HCT116 (cell line): ENCODE measurements at regions not wholly inside any gene's neighbourhood (a gene's known extent, or its start where the extent isn't known, plus 50 kb on each side); places are given as distances from the start of the nearest gene placed in this dataset.

Experiments used
- ATAC-seq: fragments of 200-7000 bp; cut with Tn5 transposase; 2 replicates; pipeline ENCODE4 v1.9.1; 2020; ENCODE audit warnings: mild to moderate bottlenecking, moderate library complexity
- BruUV-seq: library from RNA; stranded (reverse); fragments of 400-500 nt; replicated peaks from 2 replicates; lab custom pipeline; 2021; lab: Mats Ljungman, UMichigan
- CTCF ChIA-PET: fragments of 300-600 bp; sonication (Branson Sonifier 250); formaldehyde crosslinking; loops from one replicate; lab custom pipeline; 2021; ENCODE audit warnings: antibody characterized with exemption; lab: Charles Lee
- POLR2A ChIA-PET: fragments of 300-600, 350-600 bp; sonication (Branson Sonifier 250); formaldehyde crosslinking; loops from one replicate; lab custom pipeline; 2021; ENCODE audit warnings: antibody characterized with exemption; lab: Charles Lee
- RAD21 ChIA-PET, 2 experiments: fragments of 300-600 bp; sonication (Branson Sonifier 250); formaldehyde crosslinking; loops; one replicate each; lab custom pipeline; 2023; ENCODE audit warnings: low total read pairs in 2 of 2; ENCODE audit not compliant: uncharacterized antibody in 2 of 2, unreplicated experiment in 2 of 2, low non-redundant PET in 1 of 2; lab: Charles Lee
- DNase-seq: peaks from one replicate; pipeline ENCODE4 v3.0.0-alpha.2; 2010; ENCODE audit warnings: low read depth, low spot score
- H2AFZ ChIP-seq: fragments of 200-600 bp; shearing (Covaris generic), sonication (generic); 2 replicates; pipeline ENCODE4 v1.6.1; 2017; ENCODE audit warnings: low read depth, mixed run types, mixed read lengths, antibody characterized with exemption, low read length; ENCODE audit not compliant: poor library complexity, severe bottlenecking
- H3K27ac ChIP-seq: 2 replicates; pipeline ENCODE4 v1.5.1; 2012; ENCODE audit warnings: low read depth, low read length
- H3K27me3 ChIP-seq: fragments of 200-600 bp; sonication (generic); 2 replicates; pipeline ENCODE4 v1.6.1; 2016; ENCODE audit warnings: mixed run types, low read length, mixed read lengths; ENCODE audit not compliant: insufficient read depth
- H3K36me3 ChIP-seq, 2 experiments: fragments of 200-500 bp in 1 of 2; fragments of 200-600 bp in 1 of 2; sonication (Bioruptor generic) in 1 of 2; sonication (generic) in 1 of 2; 2 replicates each; pipeline versions ENCODE4 v1.5.1 to v1.6.1; 2014 to 2016; ENCODE audit warnings: low read length in 2 of 2, inconsistent platforms in 1 of 2, mixed read lengths in 1 of 2, mixed run types in 1 of 2; ENCODE audit not compliant: insufficient read depth in 2 of 2, control insufficient read depth in 1 of 2
- H3K4me1 ChIP-seq, 2 experiments: fragments of 200-600 bp in 1 of 2; sonication (generic) in 1 of 2; 2 replicates each; pipeline versions ENCODE4 v1.5.1 to v1.6.1; 2012 to 2017; ENCODE audit warnings: low read length in 2 of 2, inconsistent platforms in 1 of 2, mild to moderate bottlenecking in 1 of 2, mixed read lengths in 1 of 2, mixed run types in 1 of 2, moderate library complexity in 1 of 2; ENCODE audit not compliant: insufficient read depth in 2 of 2, control insufficient read depth in 1 of 2
- H3K4me2 ChIP-seq: fragments of 200-600 bp; sonication (generic); 2 replicates; pipeline ENCODE4 v1.6.1; 2017; ENCODE audit warnings: mixed run types, low read length, mixed read lengths
- H3K4me3 ChIP-seq, 2 experiments: fragments of 200-600 bp in 1 of 2; sonication (generic) in 1 of 2; replicated peaks in 1 of 2; 2 replicates each; pipeline ENCODE4 v1.5.1; 2011 to 2016; ENCODE audit warnings: low read length in 2 of 2, control low read depth in 1 of 2, low read depth in 1 of 2, mild to moderate bottlenecking in 1 of 2, mixed read lengths in 1 of 2, mixed run types in 1 of 2
- H3K79me2 ChIP-seq: fragments of 200-600 bp; sonication (generic); 2 replicates; pipeline ENCODE4 v1.6.1; 2017; ENCODE audit warnings: mild to moderate bottlenecking, mixed run types, low read length, moderate library complexity, mixed read lengths; ENCODE audit not compliant: insufficient read depth
- H3K9ac ChIP-seq: fragments of 200-600 bp; sonication (generic); 2 replicates; pipeline ENCODE4 v1.6.1; 2016; ENCODE audit warnings: low read length, mixed read lengths
- H3K9me2 ChIP-seq: fragments of 200-600 bp; sonication (generic), shearing (Covaris generic); 2 replicates; pipeline ENCODE4 v1.6.1; 2017; ENCODE audit warnings: mixed run types, mild to moderate bottlenecking, moderate library complexity; ENCODE audit not compliant: insufficient read depth
- H3K9me3 ChIP-seq, 2 experiments: fragments of 200-500 bp in 1 of 2; fragments of 200-600 bp in 1 of 2; sonication (Bioruptor generic) in 1 of 2; sonication (generic) in 1 of 2; 2 replicates each; pipeline ENCODE4 v1.6.1; 2014 to 2017; ENCODE audit warnings: low read length in 2 of 2, mixed read lengths in 2 of 2, inconsistent platforms in 1 of 2, low read depth in 1 of 2, mild to moderate bottlenecking in 1 of 2, mixed run types in 1 of 2, moderate library complexity in 1 of 2; ENCODE audit not compliant: control insufficient read depth in 1 of 2, insufficient read depth in 1 of 2
- H4K20me1 ChIP-seq: fragments of 200-600 bp; sonication (generic), shearing (Covaris generic); 2 replicates; pipeline ENCODE4 v1.6.1; 2017; ENCODE audit warnings: mixed run types, mild to moderate bottlenecking, moderate library complexity; ENCODE audit not compliant: insufficient read depth
- CEBPB ChIP-seq: IDR thresholded peaks from 2 replicates; pipeline ENCODE4 v1.6.1; 2012; ENCODE audit warnings: low read depth
- EGR1 ChIP-seq: IDR thresholded peaks from 2 replicates; pipeline ENCODE4 v1.6.1; 2012; ENCODE audit warnings: low read depth
- ELF1 ChIP-seq: IDR thresholded peaks from 2 replicates; pipeline ENCODE4 v1.6.1; 2012; ENCODE audit warnings: low read depth, borderline replicate concordance
- EZH2 ChIP-seq: fragments of 200-600 bp; sonication (generic); IDR thresholded peaks from 2 replicates; pipeline ENCODE4 v1.6.1; 2017; ENCODE audit warnings: antibody characterized with exemption, mixed run types
- FOSL1 ChIP-seq: IDR thresholded peaks from 2 replicates; pipeline ENCODE4 v1.6.1; 2012; ENCODE audit warnings: low read depth
- POLR2A ChIP-seq: IDR thresholded peaks from 2 replicates; pipeline ENCODE4 v1.7.0; 2011; ENCODE audit warnings: borderline replicate concordance; ENCODE audit not compliant: insufficient read depth, insufficient read length; ENCODE audit errors: extremely low read depth
- POLR2AphosphoS5 ChIP-seq: IDR thresholded peaks from 2 replicates; pipeline ENCODE4 v1.6.1; 2011; ENCODE audit warnings: mild to moderate bottlenecking, low read depth, low read length, moderate library complexity
- RAD21 ChIP-seq: IDR thresholded peaks from 2 replicates; pipeline ENCODE4 v1.6.1; 2012; ENCODE audit warnings: low read depth, mild to moderate bottlenecking
- SIN3A ChIP-seq: IDR thresholded peaks from 2 replicates; pipeline ENCODE4 v1.6.1; 2012; ENCODE audit warnings: low read depth
- SP1 ChIP-seq: IDR thresholded peaks from 2 replicates; pipeline ENCODE4 v1.6.1; 2012; ENCODE audit warnings: low read depth
- SRF ChIP-seq: IDR thresholded peaks from 2 replicates; pipeline ENCODE4 v1.6.1; 2012; ENCODE audit warnings: low read depth
- TCF7L2 ChIP-seq: IDR thresholded peaks from 2 replicates; pipeline ENCODE4 v1.7.0; 2011; ENCODE audit warnings: borderline replicate concordance, inconsistent platforms; ENCODE audit not compliant: insufficient read depth, insufficient read length; ENCODE audit errors: extremely low read depth
- YY1 ChIP-seq: IDR thresholded peaks from 2 replicates; pipeline ENCODE4 v1.6.1; 2011; ENCODE audit warnings: low read length, low read depth, moderate library complexity, mild to moderate bottlenecking; ENCODE audit not compliant: insufficient replicate concordance; ENCODE audit errors: extremely low read depth
- ZFX ChIP-seq: fragments of 450-650 bp; IDR thresholded peaks from 2 replicates; pipeline ENCODE4 v1.6.1; 2017
- ZNF274 ChIP-seq: fragments of 200-500 bp; sonication (Bioruptor generic); IDR thresholded peaks from 2 replicates; pipeline ENCODE4 v1.6.1; 2014; ENCODE audit warnings: mild to moderate bottlenecking, low read depth, low read length, inconsistent platforms
- intact Hi-C: fragments of 100-400 bp; cut with micrococcal nuclease; formaldehyde crosslinking; loops from 2 replicates; pipeline ENCODE4 v1.10.0; 2022
- TF ChIP-seq, protein P1 (sequence below): IDR thresholded peaks from 2 replicates; pipeline ENCODE4 v1.6.1; 2012
- TF ChIP-seq, protein P2 (sequence below): IDR thresholded peaks from 2 replicates; pipeline ENCODE4 v1.6.1; 2012; ENCODE audit warnings: low read depth
- TF ChIP-seq, protein P3 (sequence below): IDR thresholded peaks from 2 replicates; pipeline ENCODE4 v1.6.1; 2011; ENCODE audit warnings: mild to moderate bottlenecking, low read length, moderate library complexity; ENCODE audit not compliant: insufficient replicate concordance; ENCODE audit errors: extremely low read depth

DNA sequence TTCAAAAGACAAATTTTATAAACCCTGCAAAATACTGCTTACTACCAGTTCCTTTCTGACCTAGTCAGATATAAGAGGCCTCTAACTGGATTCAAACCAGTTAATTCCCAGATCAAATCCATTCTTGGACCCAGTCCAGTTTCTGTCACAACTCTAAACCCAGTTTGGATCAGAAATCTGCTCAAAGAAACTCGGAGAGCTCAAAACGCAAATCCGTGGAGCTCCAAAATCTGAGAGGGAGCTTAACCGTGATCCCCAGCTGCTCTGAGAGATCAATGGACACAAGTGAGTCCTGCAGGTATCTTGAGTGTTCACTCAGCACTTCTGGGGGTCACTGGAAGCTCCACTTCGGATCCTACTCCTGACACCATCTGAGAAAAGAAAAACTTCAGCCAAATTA, 348.1 kb upstream of the PTGER4 start:
- Histone ChIP-seq H3K9ac (no peak overlapping the region), H3K9me2 (no peaks in the 10 kb centered on the region), H3K36me3 (no peaks in the 10 kb centered on the region), H3K79me2 (no peaks in the 10 kb centered on the region), H2AFZ (no peak overlapping the region), H3K27me3 (no peaks in the 10 kb centered on the region), H3K4me1 (no peaks in the 10 kb centered on the region), H3K4me3 (no peak overlapping the region), H3K9me3 (no peaks in the 10 kb centered on the region), H3K4me2 (no peak overlapping the region), H4K20me1 (no peaks in the 10 kb centered on the region), H3K27ac (no peak overlapping the region)
- RAD21 ChIA-PET, result no interaction called here
- ATAC-seq, result no peak
- TF ChIP-seq EZH2, result no peak
- TF ChIP-seq FOSL1, result no peak
- TF ChIP-seq TCF7L2, result no peak
- TF ChIP-seq ELF1, result no peak
- TF ChIP-seq ZNF274, result no peak
- TF ChIP-seq SP1, result no peak
- TF ChIP-seq CEBPB, result no peak
- TF ChIP-seq, protein P1, sequence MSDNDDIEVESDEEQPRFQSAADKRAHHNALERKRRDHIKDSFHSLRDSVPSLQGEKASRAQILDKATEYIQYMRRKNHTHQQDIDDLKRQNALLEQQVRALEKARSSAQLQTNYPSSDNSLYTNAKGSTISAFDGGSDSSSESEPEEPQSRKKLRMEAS, result no peak
- no peak for TF ChIP-seq YY1
- no peak for TF ChIP-seq EGR1
- no peak for TF ChIP-seq RAD21
- no peak for TF ChIP-seq SRF
- TF ChIP-seq, protein P2, sequence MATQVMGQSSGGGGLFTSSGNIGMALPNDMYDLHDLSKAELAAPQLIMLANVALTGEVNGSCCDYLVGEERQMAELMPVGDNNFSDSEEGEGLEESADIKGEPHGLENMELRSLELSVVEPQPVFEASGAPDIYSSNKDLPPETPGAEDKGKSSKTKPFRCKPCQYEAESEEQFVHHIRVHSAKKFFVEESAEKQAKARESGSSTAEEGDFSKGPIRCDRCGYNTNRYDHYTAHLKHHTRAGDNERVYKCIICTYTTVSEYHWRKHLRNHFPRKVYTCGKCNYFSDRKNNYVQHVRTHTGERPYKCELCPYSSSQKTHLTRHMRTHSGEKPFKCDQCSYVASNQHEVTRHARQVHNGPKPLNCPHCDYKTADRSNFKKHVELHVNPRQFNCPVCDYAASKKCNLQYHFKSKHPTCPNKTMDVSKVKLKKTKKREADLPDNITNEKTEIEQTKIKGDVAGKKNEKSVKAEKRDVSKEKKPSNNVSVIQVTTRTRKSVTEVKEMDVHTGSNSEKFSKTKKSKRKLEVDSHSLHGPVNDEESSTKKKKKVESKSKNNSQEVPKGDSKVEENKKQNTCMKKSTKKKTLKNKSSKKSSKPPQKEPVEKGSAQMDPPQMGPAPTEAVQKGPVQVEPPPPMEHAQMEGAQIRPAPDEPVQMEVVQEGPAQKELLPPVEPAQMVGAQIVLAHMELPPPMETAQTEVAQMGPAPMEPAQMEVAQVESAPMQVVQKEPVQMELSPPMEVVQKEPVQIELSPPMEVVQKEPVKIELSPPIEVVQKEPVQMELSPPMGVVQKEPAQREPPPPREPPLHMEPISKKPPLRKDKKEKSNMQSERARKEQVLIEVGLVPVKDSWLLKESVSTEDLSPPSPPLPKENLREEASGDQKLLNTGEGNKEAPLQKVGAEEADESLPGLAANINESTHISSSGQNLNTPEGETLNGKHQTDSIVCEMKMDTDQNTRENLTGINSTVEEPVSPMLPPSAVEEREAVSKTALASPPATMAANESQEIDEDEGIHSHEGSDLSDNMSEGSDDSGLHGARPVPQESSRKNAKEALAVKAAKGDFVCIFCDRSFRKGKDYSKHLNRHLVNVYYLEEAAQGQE, result no peak
- no peak for TF ChIP-seq POLR2AphosphoS5
- TF ChIP-seq SIN3A, result no peak
- TF ChIP-seq, protein P3, sequence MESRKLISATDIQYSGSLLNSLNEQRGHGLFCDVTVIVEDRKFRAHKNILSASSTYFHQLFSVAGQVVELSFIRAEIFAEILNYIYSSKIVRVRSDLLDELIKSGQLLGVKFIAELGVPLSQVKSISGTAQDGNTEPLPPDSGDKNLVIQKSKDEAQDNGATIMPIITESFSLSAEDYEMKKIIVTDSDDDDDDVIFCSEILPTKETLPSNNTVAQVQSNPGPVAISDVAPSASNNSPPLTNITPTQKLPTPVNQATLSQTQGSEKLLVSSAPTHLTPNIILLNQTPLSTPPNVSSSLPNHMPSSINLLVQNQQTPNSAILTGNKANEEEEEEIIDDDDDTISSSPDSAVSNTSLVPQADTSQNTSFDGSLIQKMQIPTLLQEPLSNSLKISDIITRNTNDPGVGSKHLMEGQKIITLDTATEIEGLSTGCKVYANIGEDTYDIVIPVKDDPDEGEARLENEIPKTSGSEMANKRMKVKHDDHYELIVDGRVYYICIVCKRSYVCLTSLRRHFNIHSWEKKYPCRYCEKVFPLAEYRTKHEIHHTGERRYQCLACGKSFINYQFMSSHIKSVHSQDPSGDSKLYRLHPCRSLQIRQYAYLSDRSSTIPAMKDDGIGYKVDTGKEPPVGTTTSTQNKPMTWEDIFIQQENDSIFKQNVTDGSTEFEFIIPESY, result no peak
- no peak for TF ChIP-seq ZFX
- TF ChIP-seq POLR2A, result no peak
- intact Hi-C loops, result no loop called here
- POLR2A ChIA-PET, result no interaction called here
- CTCF ChIA-PET, result no interaction called here
- no TSS peak for BruUV-seq
- DNase-seq, result no peak
